Smooth muscle cell (in vitro differentiated cells): ENCODE measurements at regions not wholly inside any gene's neighbourhood (a gene's known extent, or its start where the extent isn't known, plus 50 kb on each side); places are given as distances from the start of the nearest gene placed in this dataset.

ENCODE experiments used
- DNase-seq: peaks from one replicate; lab custom pipeline; 2025; ENCODE audit not compliant: unreplicated experiment; lab: John Stamatoyannopoulos, UW
- H2AFZ ChIP-seq: fragments of 200-600 bp; sonication (generic); 2 replicates; pipeline ENCODE4 v1.6.0; 2016; ENCODE audit warnings: antibody characterized with exemption, low read depth, mild to moderate bottlenecking
- H3F3A ChIP-seq: fragments of 200-600 bp; sonication (generic); 2 replicates; pipeline ENCODE4 v1.6.0; 2017; ENCODE audit warnings: antibody characterized with exemption, low read depth
- H3K27ac ChIP-seq: fragments of 200-600 bp; sonication (generic); 2 replicates; pipeline ENCODE4 v1.5.1; 2016; ENCODE audit warnings: low read depth, mild to moderate bottlenecking
- H3K27me3 ChIP-seq: fragments of 200-600 bp; sonication (generic); 2 replicates; pipeline ENCODE4 v1.6.1; 2016; ENCODE audit warnings: low read depth, mild to moderate bottlenecking
- H3K36me3 ChIP-seq: fragments of 200-600 bp; sonication (generic); 2 replicates; pipeline ENCODE4 v1.5.1; 2016; ENCODE audit warnings: low read depth
- H3K4me1 ChIP-seq: fragments of 200-600 bp; sonication (generic); 2 replicates; pipeline ENCODE4 v1.5.1; 2016; ENCODE audit warnings: low read depth
- H3K4me2 ChIP-seq: fragments of 200-600 bp; sonication (generic); 2 replicates; pipeline ENCODE4 v1.6.0; 2016; ENCODE audit warnings: mild to moderate bottlenecking
- H3K4me3 ChIP-seq: fragments of 200-600 bp; sonication (generic); 2 replicates; pipeline ENCODE4 v1.5.1; 2016; ENCODE audit warnings: mild to moderate bottlenecking
- H3K79me2 ChIP-seq: fragments of 200-600 bp; sonication (generic); 2 replicates; pipeline ENCODE4 v1.6.0; 2016; ENCODE audit warnings: low read depth, mild to moderate bottlenecking
- H3K9ac ChIP-seq: fragments of 200-600 bp; sonication (generic); 2 replicates; pipeline ENCODE4 v1.6.0; 2016; ENCODE audit warnings: low read depth
- H3K9me3 ChIP-seq: fragments of 200-600 bp; sonication (generic); replicated peaks from 2 replicates; pipeline ENCODE4 v1.5.1; 2016; ENCODE audit warnings: low read depth
- H4K20me1 ChIP-seq: fragments of 200-600 bp; sonication (generic); 2 replicates; pipeline ENCODE4 v1.6.0; 2016; ENCODE audit warnings: low read depth
- CTCF ChIP-seq: fragments of 200-600 bp; sonication (generic); IDR thresholded peaks from 2 replicates; pipeline ENCODE4 v1.5.1; 2017; ENCODE audit warnings: borderline replicate concordance, mild to moderate bottlenecking, antibody characterized with exemption; ENCODE audit not compliant: insufficient read depth, poor library complexity, severe bottlenecking
- WGBS: methylation state at CpG from one replicate; pipeline ENCODE4 v1.1.7; 2016; ENCODE audit warnings: low lambda C conversion rate; 5-methylcytosine and 5-hydroxymethylcytosine counted together

GRCh38 chr1:63074321-63074720, 248.0 kb upstream of the FOXD3 start:
- DNase-seq: no peak
- H3K9me3 ChIP-seq: peaks cover 3% of the 10 kb centered on the region
- H3K4me2 ChIP-seq: peak overlapping the region; percentile 69
- H3F3A ChIP-seq: no peaks in the 10 kb centered on the region
- H3K27me3 ChIP-seq: peaks cover 64% of the 10 kb centered on the region
- no peaks in the 10 kb centered on the region for H3K79me2 ChIP-seq
- no peak overlapping the region for H3K9ac ChIP-seq
- H3K4me1 ChIP-seq: no peaks in the 10 kb centered on the region
- no peaks in the 10 kb centered on the region for H3K36me3 ChIP-seq
- H3K27ac ChIP-seq: no peak overlapping the region
- H3K4me3 ChIP-seq: peak overlapping the region; percentile 26
- H2AFZ ChIP-seq: no peak overlapping the region
- no peak for TF ChIP-seq CTCF
- WGBS: 57% methylated on average over 15 of the region's 15 CpGs
- H4K20me1 ChIP-seq: no peaks in the 10 kb centered on the region

- no peak for DNase-seq
- H3K27ac ChIP-seq: no peak overlapping the region
- H4K20me1 ChIP-seq: no peaks in the 10 kb centered on the region
- H2AFZ ChIP-seq: no peak overlapping the region
- H3K36me3 ChIP-seq: no peaks in the 10 kb centered on the region
- H3K79me2 ChIP-seq: no peaks in the 10 kb centered on the region
- H3K9me3 ChIP-seq: no peaks in the 10 kb centered on the region
- no peaks in the 10 kb centered on the region for H3F3A ChIP-seq
- no peak overlapping the region for H3K4me3 ChIP-seq
- no peak overlapping the region for H3K9ac ChIP-seq
- H3K4me1 ChIP-seq: no peaks in the 10 kb centered on the region
- no peak overlapping the region for H3K4me2 ChIP-seq
- TF ChIP-seq CTCF: no peak
- peaks cover 21% of the 10 kb centered on the region for H3K27me3 ChIP-seq
- WGBS: 94% methylated on average over 3 of the region's 3 CpGs
Observed at GRCh38 chr1:63082766-63083165, 239.6 kb upstream of the FOXD3 start.

GRCh38 chr1:63087966-63088365, 234.4 kb upstream of the FOXD3 start:
- H3K4me2 ChIP-seq: no peak overlapping the region
- H3F3A ChIP-seq: no peaks in the 10 kb centered on the region
- no peak for DNase-seq
- H3K4me1 ChIP-seq: no peaks in the 10 kb centered on the region
- no peak for TF ChIP-seq CTCF
- no peak overlapping the region for H2AFZ ChIP-seq
- H3K27me3 ChIP-seq: peaks cover 18% of the 10 kb centered on the region
- H3K36me3 ChIP-seq: no peaks in the 10 kb centered on the region
- H3K79me2 ChIP-seq: no peaks in the 10 kb centered on the region
- WGBS: 43% methylated on average over 10 of the region's 10 CpGs
- H3K9me3 ChIP-seq: no peaks in the 10 kb centered on the region
- H3K27ac ChIP-seq: no peak overlapping the region
- H3K4me3 ChIP-seq: no peak overlapping the region
- H3K9ac ChIP-seq: no peak overlapping the region
- H4K20me1 ChIP-seq: no peaks in the 10 kb centered on the region

- H4K20me1 ChIP-seq: no peaks in the 10 kb centered on the region
- no peak overlapping the region for H3K27ac ChIP-seq
- 59% methylated on average over 2 of the region's 2 CpGs for WGBS
- H3K4me2 ChIP-seq: no peak overlapping the region
- H3K9me3 ChIP-seq: no peaks in the 10 kb centered on the region
- no peak for DNase-seq
- no peaks in the 10 kb centered on the region for H3F3A ChIP-seq
- no peaks in the 10 kb centered on the region for H3K36me3 ChIP-seq
- H3K4me3 ChIP-seq: no peak overlapping the region
- H3K27me3 ChIP-seq: no peaks in the 10 kb centered on the region
- H3K4me1 ChIP-seq: no peaks in the 10 kb centered on the region
- TF ChIP-seq CTCF: no peak
- no peaks in the 10 kb centered on the region for H3K79me2 ChIP-seq
- H2AFZ ChIP-seq: no peak overlapping the region
- H3K9ac ChIP-seq: no peak overlapping the region
Observed at GRCh38 chr1:63099188-63099587, 223.2 kb upstream of the FOXD3 start.
